OCI-LY3 (cell line): ENCODE measurements at regions not wholly inside any gene's neighbourhood (a gene's known extent, or its start where the extent isn't known, plus 50 kb on each side); places are given as distances from the start of the nearest gene placed in this dataset.
"Not testable (repeated sequence)": the region's sequence is repeated elsewhere in the genome, so short reads cannot be mapped to it uniquely, and the experiment has no call there.

Experiments
- H2AFZ ChIP-seq: fragments of 200-600, 300-600 bp; shearing (Covaris generic); 2 replicates; pipeline ENCODE4 v1.6.0; 2014; ENCODE audit warnings: antibody characterized with exemption, low read depth, low read length
- H3K27ac ChIP-seq: fragments of 200-600, 300-600 bp; sonication (generic); 2 replicates; pipeline ENCODE4 v1.5.1; 2014; ENCODE audit warnings: mild to moderate bottlenecking, low read length, moderate library complexity, mixed read lengths
- H3K27me3 ChIP-seq: fragments of 200-600, 300-600 bp; sonication (generic); 2 replicates; pipeline ENCODE4 v1.6.1; 2014; ENCODE audit warnings: low read depth, low read length, mixed read lengths
- H3K36me3 ChIP-seq: fragments of 200-600, 300-600 bp; sonication (generic); replicated peaks from 2 replicates; pipeline ENCODE3; 2014; ENCODE audit warnings: low read depth, low read length, mixed read lengths
- H3K4me1 ChIP-seq: fragments of 300-600, 200-600 bp; sonication (generic); 2 replicates; pipeline ENCODE4 v1.6.1; 2014; ENCODE audit warnings: low read length, mixed read lengths
- H3K4me2 ChIP-seq: fragments of 200-600, 300-600 bp; sonication (generic); 2 replicates; pipeline ENCODE4 v1.6.1; 2014; ENCODE audit warnings: low read length, mixed read lengths
- H3K4me3 ChIP-seq: fragments of 300-600, 200-600 bp; sonication (generic); 2 replicates; pipeline ENCODE4 v1.5.1; 2014; ENCODE audit warnings: antibody characterized with exemption, mild to moderate bottlenecking, low read length, moderate library complexity
- H3K79me2 ChIP-seq: fragments of 300-600, 200-600 bp; shearing (Covaris generic); 2 replicates; pipeline ENCODE4 v1.6.1; 2014; ENCODE audit warnings: mild to moderate bottlenecking, low read length, mixed read lengths
- H3K9ac ChIP-seq: fragments of 300-600, 200-600 bp; shearing (Covaris generic); 2 replicates; pipeline ENCODE4 v1.6.0; 2014; ENCODE audit warnings: mild to moderate bottlenecking, low read length, moderate library complexity
- H3K9me3 ChIP-seq: fragments of 200-600, 300-600 bp; shearing (Covaris generic); 2 replicates; pipeline ENCODE4 v1.6.1; 2014; ENCODE audit warnings: low read length, mixed read lengths; ENCODE audit not compliant: insufficient read depth
- H4K20me1 ChIP-seq: fragments of 200-600, 300-600 bp; sonication (generic); 2 replicates; pipeline ENCODE4 v1.6.1; 2016; ENCODE audit warnings: low read length, mixed read lengths; ENCODE audit not compliant: insufficient read depth
- CTCF ChIP-seq: fragments of 200-600, 300-600 bp; sonication (generic); IDR thresholded peaks from 2 replicates; pipeline ENCODE4 v1.5.1; 2014; ENCODE audit warnings: antibody characterized with exemption, low read length, low read depth
- EZH2phosphoT487 ChIP-seq: fragments of 200-600 bp; shearing (Covaris generic); IDR thresholded peaks from 2 replicates; pipeline ENCODE4 v1.6.1; 2018; ENCODE audit warnings: antibody characterized with exemption, mixed run types, low read depth

GRCh38 chr5:26495437-26495836 is 542.9 kb downstream of the CDH9 start:
- no peak overlapping the region for H2AFZ ChIP-seq
- no peaks in the 10 kb centered on the region for H3K9me3 ChIP-seq
- no peaks in the 10 kb centered on the region for H3K36me3 ChIP-seq
- no peaks in the 10 kb centered on the region for H3K27me3 ChIP-seq
- H4K20me1 ChIP-seq: no peaks in the 10 kb centered on the region
- TF ChIP-seq EZH2phosphoT487 (no peak), CTCF (no peak)
- H3K27ac ChIP-seq: no peak overlapping the region
- no peak overlapping the region for H3K4me2 ChIP-seq
- no peaks in the 10 kb centered on the region for H3K4me1 ChIP-seq
- no peak overlapping the region for H3K9ac ChIP-seq
- no peak overlapping the region for H3K4me3 ChIP-seq
- no peaks in the 10 kb centered on the region for H3K79me2 ChIP-seq

- H3K4me3 ChIP-seq: no peak overlapping the region
- no peaks in the 10 kb centered on the region for H3K4me1 ChIP-seq
- H3K9ac ChIP-seq: no peak overlapping the region
- no peaks in the 10 kb centered on the region for H3K27me3 ChIP-seq
- H4K20me1 ChIP-seq: no peaks in the 10 kb centered on the region
- H3K36me3 ChIP-seq: no peaks in the 10 kb centered on the region
- no peaks in the 10 kb centered on the region for H3K79me2 ChIP-seq
- no peak overlapping the region for H3K4me2 ChIP-seq
- no peak overlapping the region for H3K27ac ChIP-seq
- H2AFZ ChIP-seq: no peak overlapping the region
- TF ChIP-seq EZH2phosphoT487 (no peak), CTCF (no peak)
- H3K9me3 ChIP-seq: no peaks in the 10 kb centered on the region
These were observed 545.4 kb downstream of the CDH9 start for GRCh38 chr5:26492906-26493459.

GRCh38 chr5:26487553-26487952 is 550.8 kb downstream of the CDH9 start:
- Histone ChIP-seq H4K20me1 (no peaks in the 10 kb centered on the region), H3K36me3 (no peaks in the 10 kb centered on the region), H3K4me2 (no peak overlapping the region), H3K27me3 (no peaks in the 10 kb centered on the region), H3K9ac (no peak overlapping the region), H3K79me2 (no peaks in the 10 kb centered on the region), H3K4me1 (no peaks in the 10 kb centered on the region), H2AFZ (no peak overlapping the region), H3K4me3 (no peak overlapping the region), H3K9me3 (no peaks in the 10 kb centered on the region), H3K27ac (no peak overlapping the region)
- no peak for TF ChIP-seq EZH2phosphoT487
- no peak for TF ChIP-seq CTCF

- Histone ChIP-seq H3K4me2 (no peak overlapping the region), H3K79me2 (no peaks in the 10 kb centered on the region), H3K27ac (no peak overlapping the region), H3K9ac (no peak overlapping the region), H3K4me3 (no peak overlapping the region), H3K36me3 (no peaks in the 10 kb centered on the region), H2AFZ (no peak overlapping the region), H3K4me1 (no peaks in the 10 kb centered on the region), H3K27me3 (no peaks in the 10 kb centered on the region), H3K9me3 (no peaks in the 10 kb centered on the region), H4K20me1 (no peaks in the 10 kb centered on the region)
- TF ChIP-seq EZH2phosphoT487 (no peak), CTCF (no peak)
These were observed 551.8 kb downstream of the CDH9 start for GRCh38 chr5:26486631-26487030.

GRCh38 chr5:26485146-26485860 is 553.1 kb downstream of the CDH9 start:
- H3K4me3 ChIP-seq, H2AFZ ChIP-seq, H3K79me2 ChIP-seq, H3K4me1 ChIP-seq, H3K4me2 ChIP-seq, H3K27me3 ChIP-seq, H3K9me3 ChIP-seq, H3K9ac ChIP-seq, H4K20me1 ChIP-seq, H3K36me3 ChIP-seq, H3K27ac ChIP-seq: not testable (repeated sequence)
